AG08396 (cell line): ENCODE measurements at regions not wholly inside any gene's neighbourhood (a gene's known extent, or its start where the extent isn't known, plus 50 kb on each side); places are given as distances from the start of the nearest gene placed in this dataset.

ENCODE experiments used
- DNase-seq: peaks from one replicate; pipeline ENCODE4 v3.0.0; 2012; ENCODE audit warnings: low spot score, mixed read lengths

DNA sequence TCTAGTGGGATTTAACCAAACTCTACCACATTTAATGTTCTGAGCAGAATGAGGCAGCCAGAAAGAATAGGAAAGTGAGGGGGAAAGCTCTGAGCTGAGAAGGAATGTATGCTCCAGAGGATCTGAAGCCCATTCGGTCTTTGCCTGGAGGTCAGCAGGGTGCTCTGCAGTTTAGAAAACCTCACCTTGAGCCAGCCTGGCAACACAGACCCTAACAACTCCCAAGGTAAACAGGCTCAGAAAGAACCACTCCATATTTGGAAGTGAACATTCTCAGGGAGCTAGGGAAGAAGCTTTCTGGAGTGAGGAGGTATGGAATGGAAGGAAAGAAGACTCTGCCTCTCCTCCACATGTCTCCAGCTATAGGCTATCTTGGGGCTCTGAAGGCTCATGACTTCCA, 398.8 kb downstream of the SEC16B start:
- DNase-seq = no peak

DNA sequence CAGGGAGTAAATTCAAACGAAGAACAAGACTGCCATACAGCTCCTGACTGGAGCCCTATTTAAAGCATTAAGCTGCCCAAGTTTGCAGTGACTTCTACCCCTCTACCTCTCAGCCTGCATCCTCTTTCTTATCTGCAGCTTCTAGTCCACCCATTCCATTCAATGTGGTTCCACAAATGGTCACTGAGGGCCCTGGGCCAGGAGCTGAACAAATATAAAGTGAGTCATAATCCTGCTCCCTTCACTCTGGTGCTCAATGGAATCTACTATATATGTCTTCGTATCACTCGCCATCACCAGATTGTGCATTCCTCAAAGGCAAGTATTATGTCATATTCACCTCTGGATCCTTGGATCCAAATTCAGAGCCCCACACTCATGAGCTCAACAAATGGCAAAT, 398.7 kb downstream of the BRINP2 start:
- no peak for DNase-seq

DNA sequence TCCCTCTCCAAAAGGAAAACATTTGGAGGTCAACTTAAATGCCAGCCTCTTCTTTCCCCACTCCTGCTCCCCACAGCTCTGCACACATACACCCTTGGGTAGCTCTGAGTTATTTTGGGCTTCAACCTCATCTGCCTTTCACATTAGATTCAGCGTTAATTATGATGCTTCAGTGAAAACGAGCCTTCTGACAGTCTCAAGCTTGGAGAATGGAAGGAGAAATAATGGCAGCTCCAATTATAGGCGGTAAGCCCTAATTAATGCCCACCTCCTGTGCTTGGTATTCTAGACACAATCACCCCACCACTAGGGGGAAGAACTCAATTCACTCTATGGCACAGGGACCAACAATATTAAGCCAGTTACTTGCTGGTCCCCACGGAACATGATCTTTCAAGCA, 397.9 kb downstream of the BRINP2 start:
- no peak for DNase-seq

DNA sequence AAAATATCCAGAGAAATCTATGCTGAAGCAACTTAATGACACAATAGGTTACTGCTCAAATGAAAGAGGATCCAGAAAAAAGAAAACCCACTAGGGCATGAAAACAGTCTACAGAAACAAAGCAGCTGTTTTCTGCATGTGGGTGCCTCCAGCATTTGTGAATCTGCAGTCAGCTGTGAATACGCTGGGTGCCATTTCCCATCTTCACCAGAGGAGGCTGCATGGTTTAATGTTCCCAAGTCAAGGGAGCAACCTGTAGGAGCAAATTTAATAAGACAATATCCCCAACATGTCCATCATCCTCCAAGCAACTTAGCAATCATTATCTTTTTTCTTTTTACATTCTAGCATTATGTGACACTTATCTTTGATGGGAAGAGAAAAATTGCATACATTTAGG, 396.6 kb downstream of the BRINP2 start:
- DNase-seq = no peak

DNA sequence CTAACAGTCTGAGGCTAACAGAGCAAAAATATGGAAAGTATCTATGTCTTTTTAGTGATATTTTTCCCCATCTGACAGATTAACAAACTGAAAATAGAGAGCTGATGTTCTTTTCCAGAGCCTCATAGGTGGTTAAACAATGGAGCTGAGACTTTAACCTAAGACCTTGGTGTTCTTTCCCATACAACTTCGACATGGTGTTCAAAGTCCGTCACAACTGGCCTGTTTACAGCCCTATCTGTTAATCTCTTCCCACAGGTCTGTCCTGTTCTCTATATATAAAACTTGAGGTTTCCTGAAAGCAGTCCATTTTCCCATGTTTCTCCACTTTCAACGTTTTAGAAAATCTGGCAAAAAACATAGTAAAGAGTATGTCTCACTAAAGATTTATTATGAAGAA, 395.7 kb downstream of the BRINP2 start:
- no peak for DNase-seq

DNA sequence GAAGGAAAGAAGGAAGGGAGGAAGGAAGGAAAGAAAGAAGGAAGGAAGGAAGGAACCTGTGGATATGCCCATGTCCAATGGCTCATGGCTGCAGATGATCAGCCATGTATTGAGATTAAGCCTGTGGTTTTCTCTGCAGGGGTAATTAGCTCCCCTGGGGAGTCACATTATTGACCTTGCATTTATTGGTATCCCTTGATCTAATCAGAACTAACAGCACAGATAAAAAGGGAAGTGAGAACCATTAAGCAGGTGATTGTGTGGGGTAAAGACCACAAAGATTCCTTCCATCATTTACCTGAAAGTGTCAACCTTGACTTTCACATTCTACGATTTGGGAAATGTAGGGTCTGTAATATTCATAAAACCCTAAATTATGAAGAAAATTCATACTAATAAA, 390.7 kb downstream of the BRINP2 start:
- no peak for DNase-seq

DNA sequence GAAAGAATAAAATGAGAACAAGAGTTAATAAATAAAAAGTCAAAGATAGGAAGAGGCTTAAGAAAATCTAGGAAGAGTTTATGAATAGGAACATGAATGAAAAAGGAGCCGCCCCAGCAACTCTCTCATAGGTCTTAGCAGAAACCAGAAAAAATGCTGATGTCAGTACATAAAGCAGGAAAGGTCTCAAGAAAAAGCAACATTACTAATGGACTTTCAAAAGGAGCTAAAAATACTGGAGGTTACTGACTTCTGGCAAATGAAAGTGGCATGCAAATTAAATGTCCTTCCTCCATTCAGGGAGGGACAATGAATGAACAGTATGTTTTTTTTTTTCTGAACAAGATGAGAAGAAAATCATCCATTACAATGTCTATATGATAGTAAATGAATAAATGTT, 387.6 kb downstream of the BRINP2 start:
- DNase-seq = no peak

DNA sequence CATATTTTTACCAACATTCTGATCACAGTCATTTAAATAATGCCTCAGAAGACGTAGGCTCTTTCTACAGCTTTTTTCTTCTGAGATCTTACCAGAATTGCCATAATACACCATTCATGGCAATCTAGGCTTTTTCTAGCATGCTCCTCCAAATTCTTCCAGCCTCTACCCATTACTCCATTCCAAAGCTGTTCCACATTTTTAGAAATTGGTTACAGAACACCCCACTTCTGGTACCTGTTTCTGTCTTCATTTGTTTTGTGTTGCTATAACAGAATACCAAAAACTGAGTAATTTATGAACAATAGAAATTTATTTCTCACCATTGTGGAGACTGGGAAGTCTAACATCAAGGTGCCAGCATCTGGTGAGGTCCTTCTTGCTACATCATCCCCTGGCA, 385.4 kb downstream of the BRINP2 start:
- no peak for DNase-seq

DNA sequence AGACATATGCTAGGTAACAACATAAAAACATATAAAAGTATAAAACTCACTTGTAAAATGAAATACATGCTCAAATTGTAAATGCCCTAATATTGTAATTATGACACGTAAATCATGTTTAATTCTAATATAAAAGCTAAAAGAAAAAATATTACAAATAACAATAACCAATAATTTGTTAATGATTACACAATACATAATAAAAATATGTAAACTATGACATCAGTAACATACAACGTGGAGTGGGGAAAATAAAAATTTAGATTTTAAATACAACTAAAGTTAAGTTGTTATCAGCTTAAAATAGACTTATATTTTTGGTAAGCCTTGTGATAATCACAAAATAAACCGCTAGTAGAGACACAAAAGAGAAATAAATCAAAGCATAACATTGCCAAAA, 376.4 kb downstream of the BRINP2 start:
- DNase-seq = no peak

DNA sequence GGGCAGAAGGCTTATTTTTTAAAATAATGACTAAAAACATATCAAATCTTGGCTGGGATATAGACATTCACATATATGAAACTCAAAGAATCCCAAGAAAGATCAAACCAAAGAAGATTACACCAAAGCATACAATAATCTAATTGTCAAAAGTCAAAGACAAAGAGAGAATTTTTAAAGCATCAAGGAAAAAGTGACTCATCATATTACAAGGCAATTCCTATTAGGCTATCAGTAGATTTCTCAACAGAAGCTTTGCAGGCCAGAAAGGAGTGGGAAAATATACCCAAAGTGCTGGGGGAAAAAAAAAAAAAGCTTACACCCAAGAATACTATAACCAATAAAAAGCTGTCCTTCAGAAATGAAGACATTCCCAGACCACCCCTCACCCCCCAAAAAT, 375.6 kb downstream of the BRINP2 start:
- no peak for DNase-seq

DNA sequence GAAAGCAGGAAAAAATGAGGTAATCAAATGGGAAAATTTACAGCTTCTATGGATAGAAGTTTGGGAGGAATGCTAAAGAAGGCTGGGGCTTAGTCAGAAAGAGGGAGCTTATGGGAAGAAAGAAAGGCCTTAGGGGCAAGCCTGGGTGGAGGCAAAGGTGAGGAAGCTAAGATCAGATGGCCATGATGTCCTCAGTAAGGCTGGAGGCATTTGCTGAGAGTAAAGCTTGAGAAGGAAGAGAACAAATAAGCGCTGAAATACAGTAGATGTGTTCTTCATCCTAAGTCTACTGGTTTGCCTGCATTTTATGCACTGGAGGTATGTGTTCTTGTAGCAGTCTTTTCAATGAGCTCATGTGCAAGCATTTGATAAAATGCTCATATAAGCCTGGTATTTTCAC, 355.4 kb downstream of the BRINP2 start:
- no peak for DNase-seq

DNA sequence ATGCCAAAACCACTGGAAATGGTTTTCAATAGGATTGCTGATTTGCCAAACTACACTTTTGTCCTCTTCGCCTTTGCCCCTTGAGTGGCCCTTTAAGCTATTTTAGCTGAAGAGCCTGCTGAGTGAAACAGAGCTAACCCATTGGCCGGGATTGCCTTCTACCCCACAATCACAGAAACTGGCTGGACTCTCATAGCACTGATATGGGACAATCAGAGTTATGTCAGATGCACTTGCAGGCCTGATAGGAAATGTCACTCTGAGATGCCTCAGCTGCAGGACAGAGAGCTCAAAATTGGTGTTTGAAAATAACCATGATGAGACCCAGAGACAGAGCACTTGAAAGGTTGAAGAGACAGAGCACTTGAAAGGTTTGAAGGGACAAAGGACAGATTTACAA, 354.4 kb downstream of the BRINP2 start:
- no peak for DNase-seq

DNA sequence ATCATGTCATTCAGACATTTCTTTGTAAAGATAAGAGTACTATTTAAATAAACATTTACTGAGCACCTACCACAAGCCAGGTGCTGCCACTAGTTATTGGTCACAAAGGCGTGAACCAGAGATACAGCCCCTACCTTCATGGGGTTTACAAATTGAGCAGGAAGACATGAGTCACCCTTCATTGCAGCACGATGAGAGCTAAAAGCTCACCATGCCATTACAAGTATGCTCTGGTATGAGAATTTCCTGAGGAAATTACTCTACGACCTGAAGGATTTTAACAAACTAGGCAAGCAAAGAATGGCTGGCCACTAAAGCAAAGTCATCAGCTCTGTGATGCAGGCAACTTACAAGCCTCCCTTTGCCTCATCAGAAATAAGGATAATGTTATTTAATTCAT, 346.8 kb downstream of the BRINP2 start:
- DNase-seq = no peak

DNA sequence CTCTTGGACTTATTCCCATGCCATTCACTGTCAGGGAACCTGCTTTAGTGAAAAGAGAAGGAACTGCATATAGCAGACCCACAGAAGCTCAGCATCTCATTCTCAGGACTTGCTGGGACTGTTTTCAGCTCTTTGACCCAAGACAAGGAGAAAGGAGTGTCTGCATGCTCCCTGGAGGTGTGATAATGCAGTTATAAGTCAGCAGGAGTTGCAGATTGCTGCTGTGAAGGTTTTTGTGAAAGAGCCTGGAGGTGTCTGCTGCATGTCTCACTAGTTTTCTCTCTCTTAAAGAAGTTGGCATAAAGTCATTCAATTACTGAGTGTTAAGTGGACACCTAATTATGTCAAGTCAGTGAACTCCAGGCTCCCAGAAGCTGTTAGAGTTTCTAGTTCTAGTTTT, 343.4 kb downstream of the BRINP2 start:
- no peak for DNase-seq

DNA sequence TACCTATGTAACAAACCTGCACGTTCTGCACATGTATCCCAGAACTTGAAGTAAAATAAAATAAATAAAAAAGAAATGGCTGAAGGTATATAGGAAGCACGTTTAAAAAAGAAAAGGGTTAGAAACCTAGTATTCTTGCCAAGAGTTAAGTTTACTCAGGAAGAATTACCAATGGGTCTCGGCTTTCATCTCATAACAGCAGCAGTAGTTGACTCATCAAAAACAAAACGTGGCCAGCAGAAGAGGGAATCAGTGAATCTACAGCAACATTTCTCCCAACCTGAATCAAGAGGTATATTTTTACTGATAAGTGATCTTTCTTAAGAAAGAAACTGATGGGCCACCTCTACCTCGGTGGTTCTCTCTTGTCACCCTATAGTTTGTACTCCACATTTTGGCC, 340.3 kb downstream of the BRINP2 start:
- no peak for DNase-seq

DNA sequence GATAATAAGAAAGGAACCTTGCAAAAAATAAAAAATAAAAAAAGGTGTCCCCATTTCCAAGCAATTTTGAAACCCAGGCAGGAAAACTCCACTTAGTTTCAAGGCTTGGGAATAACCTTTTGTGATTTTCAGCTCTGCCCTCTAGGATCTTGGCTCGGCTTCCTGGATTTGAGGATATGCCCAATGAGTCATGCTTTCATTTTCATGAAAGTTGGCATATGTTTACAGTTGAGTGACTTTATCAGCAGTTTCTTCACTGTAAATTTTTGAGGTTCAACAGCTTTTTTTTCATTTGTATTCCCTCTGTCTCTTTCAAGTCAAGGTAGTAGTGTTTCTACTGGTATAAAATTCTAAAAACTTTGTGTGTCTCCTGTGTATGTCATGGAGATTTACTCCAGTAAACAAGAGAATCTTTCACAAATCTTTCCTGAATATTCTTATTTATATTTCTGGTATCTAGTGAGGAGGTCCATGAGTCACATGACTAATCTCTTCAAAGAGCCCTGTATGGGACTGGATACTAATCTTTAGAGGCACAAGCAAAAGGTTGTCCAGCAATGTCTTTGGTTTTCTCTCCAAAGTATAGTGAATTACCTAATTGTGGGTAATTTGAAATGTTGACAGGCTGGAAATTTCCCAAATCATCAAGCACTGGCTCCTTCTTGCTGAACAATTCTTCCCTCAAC, 335.3 kb downstream of the BRINP2 start:
- DNase-seq = no peak

DNA sequence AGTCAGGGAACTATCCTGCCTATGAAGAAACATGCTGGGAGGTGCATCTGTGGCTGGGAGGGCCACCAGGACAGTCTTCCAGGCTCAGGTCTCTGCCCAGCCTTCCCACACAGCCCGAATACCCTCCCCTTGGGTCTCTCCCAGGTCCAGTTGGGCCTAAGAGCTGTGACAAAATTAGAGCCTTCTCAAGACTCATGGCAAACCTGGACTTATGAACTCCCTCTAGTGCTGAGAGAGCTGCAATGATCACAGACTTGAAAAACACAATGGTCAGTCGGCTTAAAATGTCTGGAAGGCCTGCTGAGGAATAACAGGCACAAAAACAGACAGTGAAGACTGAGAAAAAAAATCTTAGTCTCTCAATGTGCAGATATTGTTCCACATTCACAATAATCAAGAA, 325.1 kb downstream of the BRINP2 start:
- no peak for DNase-seq

DNA sequence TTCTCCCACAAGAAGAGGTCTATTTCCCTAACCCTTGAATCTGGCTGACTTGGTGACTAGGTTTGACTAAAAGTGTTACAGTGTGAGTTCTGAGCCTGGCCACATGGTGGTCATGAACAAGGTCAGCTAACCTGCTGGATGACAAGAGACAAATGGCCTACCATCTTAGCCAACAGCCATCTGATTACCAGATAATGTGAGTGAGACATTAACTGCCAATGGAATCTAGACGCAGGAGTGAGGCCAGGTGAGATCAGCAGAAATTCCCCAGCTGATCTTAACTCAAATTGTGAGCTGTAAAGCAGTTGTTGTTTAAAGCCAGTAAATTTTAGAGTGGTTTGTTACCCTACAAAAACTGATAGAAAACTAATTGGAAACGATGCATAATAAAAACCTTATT, 320.0 kb downstream of the BRINP2 start:
- DNase-seq = no peak

DNA sequence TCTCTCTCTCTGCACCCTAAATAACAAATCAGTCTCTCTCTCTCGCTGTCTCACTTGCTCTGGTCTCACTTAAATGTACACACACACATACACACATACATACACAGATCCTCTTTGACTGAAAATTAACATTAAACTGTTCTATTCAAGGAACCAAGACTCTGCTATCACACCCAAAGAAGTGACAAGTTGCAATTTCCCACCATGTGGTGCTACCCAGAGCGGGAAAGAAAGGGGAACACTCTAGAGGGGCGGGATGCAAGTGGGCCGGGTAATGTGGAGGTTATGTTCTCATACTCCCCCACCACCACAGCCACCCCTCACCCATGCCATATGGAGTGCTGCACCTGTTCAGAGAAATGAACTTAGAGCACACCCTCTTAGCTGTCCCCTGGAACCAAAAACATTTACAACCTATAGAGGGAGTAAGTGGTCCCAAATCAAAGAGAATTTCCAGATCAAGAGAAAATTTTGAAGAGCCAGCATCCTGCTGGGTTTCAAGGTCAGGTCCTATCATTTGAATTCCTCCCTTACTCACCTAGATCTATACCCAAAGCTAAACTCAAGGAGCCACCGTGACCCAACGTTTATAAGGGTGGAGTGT, 319.4 kb downstream of the BRINP2 start:
- DNase-seq = no peak

DNA sequence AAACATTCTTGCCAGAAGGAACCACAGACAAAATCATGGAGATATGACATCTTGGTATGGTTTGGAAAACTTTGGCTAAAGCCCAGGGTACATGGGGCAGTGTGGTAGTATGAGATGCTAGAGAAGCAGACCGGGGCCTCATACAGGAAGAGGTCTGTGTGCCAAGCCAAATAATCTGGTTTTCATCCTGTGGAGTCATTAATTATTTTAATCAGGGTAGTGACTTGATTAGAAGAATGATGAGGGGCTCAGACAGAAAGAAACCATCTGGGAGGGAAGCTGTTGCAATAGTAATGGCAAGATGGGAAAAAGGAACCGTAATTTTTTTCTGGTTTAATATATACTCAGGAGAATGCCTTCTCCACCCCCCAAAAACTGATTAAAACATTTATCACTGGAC, 318.0 kb downstream of the BRINP2 start:
- DNase-seq = no peak

DNA sequence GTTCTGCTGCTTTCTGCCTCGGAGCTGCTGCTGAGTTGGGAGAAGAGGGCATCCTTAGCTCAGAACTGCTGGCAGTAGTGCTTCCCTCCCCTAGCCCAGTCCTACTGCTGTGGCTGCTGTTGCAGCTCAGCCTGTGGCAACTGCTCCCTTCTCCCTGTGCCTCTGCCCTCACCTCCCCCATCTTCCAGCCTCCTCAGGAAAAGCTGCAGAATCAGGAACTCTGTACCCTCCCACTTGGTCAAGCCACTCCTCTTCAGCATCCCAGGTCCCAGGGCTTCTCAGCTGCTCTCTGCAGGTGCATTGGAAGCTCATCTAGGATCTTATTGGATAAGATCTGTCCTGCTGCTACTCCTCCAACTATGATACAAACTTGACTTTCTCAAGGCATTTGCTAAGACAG, 316.7 kb downstream of the BRINP2 start:
- DNase-seq = no peak

DNA sequence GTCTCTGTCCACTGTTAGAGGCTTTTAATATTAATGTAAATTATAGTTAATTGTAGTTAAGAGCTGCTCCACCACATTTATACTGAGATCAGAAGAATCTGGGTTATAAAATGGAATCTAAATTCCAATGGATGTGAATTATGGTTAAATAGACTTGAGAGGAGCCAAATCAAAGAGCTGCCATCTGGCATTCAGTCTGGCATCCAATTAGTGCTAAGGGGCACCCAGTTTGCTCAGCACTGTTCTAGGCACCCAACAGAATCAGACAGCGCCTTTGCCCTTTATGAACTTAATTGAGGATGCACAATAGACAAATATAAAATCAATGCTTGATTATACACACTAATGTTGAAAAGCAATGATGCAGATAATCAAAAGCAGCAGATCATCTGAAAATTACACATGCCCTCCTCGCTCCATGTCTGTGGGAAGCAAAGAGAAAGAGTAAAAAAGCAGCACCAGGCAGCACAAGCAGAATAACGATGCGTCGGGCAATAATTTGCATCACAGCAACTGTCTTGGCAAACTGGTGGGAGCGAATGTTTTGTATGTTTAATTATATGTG, 310.1 kb downstream of the BRINP2 start:
- DNase-seq = no peak

DNA sequence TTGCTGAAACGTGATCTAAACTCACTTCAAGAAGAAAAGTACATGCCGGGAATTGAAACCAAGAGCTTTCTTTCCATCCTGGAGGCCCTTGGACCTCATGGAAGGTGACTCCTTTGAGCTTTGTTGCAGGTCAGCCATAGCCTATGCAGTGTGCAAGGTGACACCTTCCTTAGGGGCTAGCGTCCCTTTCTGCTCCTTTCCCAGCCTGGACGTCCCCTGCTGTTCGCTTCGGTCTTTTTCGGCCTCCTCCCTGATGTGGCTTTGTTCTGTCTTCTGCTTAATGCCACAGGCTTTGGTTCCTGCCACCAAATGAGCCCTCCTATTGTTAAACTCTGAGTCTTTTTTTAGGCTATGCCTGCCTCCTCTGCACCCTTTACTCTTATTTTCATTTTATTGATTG, 308.8 kb downstream of the BRINP2 start:
- DNase-seq = no peak

DNA sequence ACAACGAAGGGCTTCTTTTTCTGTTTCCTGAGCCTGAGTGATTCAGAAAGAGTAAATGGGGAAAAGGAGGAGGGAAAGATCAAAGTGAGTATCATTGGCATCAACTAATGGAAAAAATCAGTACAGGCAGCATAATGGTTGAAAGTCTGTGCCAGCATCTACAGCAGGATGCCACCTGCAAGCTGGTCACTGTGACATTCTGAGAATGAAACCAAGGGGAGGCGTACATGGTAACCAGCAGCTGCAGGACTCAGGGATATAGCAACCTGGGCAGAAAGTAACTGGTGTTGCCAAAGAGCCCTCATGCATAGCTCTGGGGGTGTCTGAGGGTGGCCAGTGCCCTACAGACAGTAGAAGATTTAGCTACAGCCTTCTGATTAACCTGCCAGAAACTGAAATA, 305.9 kb downstream of the BRINP2 start:
- no peak for DNase-seq
